IPS-NIHi11 (cell line): ENCODE measurements at regions not wholly inside any gene's neighbourhood (a gene's known extent, or its start where the extent isn't known, plus 50 kb on each side); places are given as distances from the start of the nearest gene placed in this dataset.
"Not testable (repeated sequence)": the region's sequence is repeated elsewhere in the genome, so short reads cannot be mapped to it uniquely, and the experiment has no call there.

Experiments
- DNase-seq: peaks from one replicate; pipeline ENCODE4 v3.0.0; 2012; ENCODE audit warnings: mixed read lengths, low spot score

DNA sequence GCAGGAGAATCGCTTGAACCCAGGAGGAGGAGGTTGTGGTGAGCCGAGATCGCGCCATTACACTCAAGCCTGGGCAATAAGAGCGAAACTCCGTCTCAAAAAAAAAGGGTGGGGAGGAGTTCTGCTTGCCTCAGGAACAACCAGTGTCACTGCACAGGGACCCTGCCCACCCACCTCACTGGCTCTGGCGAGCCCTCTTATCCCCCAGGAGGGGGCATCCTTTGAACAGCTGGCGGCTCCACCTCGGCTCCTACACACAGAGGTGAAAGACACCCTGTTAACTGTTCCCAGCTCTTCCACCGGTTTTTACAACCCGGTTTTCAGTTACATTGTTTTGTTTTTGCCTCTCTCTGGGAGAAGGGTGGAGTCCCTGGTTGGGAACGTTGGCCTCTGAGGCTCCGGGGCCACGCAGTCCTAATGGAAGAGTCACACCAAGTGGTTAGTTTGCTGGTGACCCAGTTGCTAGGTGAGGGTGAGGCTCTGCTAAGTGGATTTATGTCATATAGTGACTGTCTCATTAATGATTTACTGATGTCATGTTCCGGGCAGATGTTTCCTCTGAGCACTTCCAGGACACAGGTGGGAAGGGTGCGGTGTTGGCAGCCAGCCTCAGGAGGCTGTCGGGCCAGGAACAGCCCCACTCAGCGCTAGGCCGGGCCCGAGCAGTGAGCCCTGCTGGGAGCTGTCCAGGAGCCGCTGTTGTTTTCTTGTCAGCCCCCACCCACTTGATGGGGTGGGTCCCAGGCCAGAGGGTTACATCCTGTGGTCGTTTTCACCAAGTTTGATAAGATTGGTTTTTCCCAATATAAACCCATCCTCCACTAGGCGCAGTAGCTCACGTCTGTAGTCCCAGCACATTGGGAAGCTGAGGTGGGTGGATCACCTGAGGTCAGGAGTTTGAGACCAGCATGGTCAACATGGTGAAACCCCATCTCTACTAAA lies 4474.3 kb upstream of the OR11H1 start:
- not testable (repeated sequence) for DNase-seq

DNA sequence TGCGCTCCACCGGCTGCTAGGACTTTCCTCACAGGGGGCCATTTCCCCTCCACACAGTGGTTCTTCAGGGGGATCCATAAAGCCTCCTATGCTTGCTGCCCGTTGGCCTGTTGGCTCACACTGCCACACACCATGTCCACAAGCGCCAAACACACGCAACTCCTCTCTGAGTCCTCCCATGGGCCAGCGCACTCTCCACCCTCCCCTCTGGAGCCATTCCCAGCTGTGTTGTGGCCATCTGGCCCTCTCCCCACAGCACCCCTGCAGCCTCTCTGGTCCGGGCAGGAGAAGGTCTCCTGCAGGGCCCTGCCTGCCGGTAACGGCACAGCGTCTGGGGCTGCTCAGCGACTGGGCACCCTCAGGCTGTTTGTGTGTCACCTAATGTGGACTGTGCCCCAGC lies 4473.3 kb upstream of the OR11H1 start:
- DNase-seq = not testable (repeated sequence)

DNA sequence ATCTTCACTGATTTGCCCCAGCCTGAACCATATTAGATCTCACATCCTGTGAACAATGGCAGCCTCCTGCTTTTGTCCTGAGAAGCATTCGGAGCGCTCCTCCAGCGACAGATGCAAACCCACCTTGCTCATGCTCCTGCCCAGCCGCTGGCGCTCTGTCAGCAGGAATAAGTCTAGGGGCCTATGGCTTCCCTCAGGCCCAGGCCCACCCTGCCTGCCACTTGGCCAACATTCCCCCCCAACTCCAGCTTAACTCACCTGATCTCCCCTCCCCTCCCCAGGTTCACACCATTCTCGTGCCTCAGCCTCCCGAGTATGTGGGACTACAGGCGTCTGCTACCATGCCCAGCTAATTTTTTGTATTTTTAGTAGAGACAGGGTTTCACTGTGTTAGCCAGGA lies 4472.8 kb upstream of the OR11H1 start:
- DNase-seq = not testable (repeated sequence)

DNA sequence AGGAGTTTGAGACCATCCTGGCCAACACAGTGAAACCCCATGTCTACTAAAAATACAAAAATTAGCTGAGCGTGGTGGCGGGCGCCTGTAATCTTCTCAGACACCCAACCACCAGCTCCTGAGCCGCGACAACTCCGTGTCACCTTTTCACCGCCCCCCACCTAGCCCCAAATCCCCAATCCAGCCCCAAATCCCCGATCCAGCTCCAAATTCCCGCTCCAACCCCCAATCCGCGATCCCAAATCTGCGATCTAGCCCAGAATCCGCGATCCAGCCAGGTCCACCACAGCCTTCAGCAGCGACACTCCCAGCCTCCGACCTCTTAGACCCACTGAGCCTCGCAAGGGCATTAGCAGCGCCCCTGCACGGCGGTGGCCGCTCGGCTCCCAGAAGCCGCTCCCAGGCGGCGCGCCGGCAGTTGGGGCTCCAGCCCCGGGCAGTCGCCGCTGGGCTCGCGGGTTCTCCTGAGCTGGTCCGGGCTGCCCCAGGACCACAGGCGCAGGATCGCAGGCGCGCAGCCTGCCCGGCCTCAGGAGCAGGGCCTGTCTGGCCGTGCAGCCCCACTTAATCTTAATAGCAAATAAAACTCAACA lies 4469.9 kb upstream of the OR11H1 start:
- DNase-seq = not testable (repeated sequence)

DNA sequence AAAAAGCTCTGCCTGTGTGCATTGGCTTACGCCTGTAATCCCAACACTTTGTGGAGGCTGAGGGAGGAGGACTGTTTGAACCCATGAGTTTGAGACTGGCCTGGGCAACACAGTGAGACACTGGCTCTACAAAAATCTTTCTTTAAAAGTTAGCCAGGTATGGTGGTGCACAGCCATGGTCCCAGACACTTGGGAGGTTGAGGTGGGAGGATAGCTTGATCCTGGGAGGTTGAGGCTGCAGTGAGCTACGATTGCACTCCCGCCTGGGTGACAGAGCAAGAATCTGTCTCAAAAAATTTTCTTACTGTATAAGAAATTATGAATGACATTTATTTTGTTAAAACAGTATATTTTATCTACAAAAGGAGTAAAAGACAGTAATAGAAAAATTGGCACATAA lies 4468.9 kb upstream of the OR11H1 start:
- not testable (repeated sequence) for DNase-seq

DNA sequence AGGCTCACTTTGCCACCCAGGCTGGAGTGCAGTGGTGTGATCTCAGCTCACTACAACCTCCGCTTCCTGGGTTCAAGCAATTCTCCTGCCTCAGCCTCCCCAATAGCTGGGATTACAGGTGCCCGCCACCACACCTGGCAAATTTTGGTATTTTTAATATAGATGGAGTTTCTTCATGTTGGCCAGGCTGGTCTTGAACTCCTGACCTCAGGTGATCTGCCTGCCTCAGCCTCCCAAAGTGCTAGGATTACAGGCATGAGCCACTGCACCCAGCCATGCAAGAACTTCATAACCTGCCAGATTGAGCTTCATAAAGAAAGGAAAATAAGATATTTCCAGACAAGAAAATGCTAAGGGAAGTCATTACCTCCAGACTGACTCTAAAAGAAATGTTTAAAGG lies 4467.2 kb upstream of the OR11H1 start:
- DNase-seq = not testable (repeated sequence)

DNA sequence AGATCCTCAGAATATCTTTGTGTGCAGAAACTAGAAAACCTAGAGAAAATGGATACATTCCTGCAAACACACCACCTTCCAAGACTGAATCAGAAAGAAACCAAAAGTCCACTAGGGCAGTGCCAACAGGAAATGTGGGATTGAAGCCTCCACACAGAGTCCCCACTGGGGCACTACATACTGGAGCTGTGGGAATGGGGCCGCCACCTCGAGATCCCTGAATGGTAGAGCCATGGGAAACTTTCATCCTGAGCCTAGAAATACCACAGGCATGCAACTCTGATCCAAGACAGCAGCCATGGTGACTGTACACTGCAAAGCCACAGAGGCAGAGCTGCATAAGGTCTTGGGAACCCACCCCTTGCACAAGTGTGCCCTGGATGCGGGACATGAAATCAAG lies 4465.5 kb upstream of the OR11H1 start:
- not testable (repeated sequence) for DNase-seq

DNA sequence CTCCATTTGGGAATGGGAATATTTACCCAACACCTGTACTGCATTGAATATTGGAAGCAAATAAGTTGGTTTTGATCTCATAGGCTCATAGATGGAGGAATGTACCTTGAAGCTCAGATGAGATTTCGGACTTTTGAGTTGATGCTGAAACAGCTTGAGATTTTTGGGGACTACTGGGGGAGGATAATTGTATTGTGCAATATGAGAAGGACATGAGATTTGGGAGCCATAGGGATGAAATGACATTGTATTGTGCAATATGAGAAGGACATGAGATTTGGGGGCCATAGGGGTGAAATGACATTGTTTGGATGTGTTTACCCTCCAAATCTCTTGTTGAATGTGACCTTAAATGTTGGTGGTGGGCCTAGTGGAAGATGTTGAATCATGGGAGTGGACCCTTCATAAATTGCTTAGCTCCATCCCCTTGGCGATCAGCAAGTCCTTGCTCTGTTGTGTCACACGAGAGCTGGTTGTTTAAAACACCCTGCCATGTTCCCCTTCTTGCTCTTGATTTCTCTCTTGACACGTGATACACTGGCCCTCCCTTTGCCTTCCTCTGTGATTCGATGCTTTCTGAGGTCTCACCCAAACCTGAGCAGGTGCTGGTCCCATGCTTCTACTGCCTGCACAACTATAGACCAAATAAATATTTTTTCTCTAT lies 4464.8 kb upstream of the OR11H1 start:
- not testable (repeated sequence) for DNase-seq

DNA sequence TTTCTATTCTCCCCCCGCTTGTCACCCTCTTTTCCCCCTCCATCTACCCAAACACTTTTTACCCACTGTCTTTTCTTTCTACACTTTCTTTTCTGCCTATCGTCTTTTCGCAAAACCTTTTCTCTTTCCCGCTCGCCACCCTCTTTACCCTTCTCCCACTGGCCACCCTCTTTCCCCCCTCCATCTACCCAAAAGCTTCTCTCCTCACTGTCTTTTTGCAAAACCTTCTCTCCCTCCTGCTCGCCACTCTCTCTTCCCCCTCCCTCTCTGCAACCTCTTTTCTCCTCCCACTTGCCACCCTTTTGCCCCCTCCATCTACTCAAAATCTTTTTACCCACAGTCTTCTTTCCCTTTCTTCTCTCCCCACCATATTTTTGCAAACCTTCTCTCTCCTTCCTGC lies 4462.8 kb upstream of the OR11H1 start:
- not testable (repeated sequence) for DNase-seq

DNA sequence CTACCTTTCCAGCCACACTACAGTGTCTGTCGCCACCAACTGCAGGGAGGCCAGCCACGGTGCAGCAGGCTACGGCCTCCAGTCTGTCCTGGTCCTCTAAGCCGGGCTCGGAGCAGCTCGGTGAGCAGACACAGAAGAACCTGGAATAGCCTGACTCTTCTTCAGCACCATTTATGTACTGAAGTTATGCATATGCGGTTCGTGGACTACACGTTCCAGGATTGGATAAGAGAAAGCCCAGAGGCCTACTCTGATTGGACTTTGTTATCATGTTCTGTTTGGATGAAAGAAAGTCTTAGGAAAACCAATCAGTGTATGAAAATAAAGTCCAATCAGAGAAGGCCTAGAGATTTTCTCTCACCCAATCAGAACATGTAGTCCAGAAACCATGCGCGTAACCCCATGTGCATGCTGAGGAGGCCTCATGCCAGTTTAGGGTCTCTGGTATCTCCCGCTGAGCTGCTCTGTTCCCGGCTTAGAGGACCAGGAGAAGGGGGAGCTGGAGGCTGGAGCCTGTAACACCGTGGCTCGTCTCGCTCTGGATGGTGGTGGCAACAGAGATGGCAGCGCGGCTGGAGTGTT lies 4462.0 kb upstream of the OR11H1 start:
- not testable (repeated sequence) for DNase-seq

DNA sequence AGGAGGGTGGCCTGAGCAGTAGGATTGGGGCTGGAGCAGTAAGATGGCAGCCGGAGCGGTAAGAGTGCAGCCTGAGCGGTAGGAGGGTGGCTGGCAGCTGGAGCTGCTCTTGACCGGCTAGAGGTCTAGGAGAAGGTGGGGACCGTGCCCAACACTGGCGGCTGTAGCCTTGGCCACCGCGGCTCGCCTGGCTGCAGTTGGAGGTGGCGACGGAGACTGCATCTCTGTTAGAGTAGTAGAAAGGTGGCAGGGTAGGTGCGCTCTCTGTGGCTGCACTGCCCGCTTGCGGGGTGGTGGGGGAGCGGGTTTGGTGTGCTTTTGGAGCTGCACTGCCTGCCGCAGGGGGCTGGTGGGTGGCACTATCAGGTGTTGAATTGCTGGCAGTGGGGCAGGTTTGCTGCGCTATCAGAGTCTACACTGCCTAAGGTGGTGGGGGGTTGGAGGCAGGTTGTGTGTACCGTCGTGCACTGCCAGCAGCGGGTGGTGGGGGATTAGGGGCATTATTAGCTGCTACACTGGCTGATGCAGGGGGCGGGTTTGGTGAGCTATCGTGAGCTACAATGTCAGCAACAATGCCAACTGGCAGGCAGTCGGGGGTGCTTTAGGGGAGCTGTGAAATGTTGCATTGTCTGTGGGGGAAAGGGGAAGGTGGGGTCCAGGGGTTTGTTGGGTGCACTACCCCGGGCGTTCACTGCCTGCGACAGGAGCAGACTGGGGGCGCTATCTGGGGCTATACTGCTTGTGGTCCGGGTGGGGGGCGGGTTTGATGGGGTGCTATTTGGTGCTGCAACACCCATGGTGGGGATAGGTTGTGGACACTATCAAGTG lies 4461.3 kb upstream of the OR11H1 start:
- peak; percentile 40 for DNase-seq

DNA sequence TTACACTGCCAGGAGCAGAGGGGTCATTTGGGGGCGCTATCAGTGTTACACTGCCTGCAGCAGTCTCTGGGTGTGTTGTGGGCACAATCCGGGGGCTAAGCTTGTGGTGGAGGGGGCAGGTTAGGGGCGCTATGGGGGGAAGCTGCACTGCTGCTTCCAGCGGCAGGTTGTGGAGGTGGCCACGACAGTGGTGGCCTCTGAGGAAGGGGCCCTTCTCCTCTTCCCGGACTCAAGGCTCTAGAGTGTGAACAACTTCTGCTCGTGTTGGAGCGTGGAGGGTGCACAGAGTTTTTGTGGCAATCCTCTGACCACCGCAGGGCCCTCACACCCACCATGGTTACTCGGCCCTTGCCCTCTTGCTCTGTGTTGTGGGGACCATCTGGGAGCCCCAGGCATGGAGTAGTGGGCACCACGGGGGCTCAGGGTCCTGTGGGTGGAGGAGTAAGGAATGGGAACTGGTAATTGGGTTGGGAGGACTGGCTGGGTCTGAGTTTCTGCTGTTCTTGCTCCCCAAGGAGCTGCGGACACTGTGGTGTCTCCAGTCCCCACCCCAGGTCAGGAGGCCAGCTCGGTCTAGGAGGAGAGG lies 4460.6 kb upstream of the OR11H1 start:
- not testable (repeated sequence) for DNase-seq

DNA sequence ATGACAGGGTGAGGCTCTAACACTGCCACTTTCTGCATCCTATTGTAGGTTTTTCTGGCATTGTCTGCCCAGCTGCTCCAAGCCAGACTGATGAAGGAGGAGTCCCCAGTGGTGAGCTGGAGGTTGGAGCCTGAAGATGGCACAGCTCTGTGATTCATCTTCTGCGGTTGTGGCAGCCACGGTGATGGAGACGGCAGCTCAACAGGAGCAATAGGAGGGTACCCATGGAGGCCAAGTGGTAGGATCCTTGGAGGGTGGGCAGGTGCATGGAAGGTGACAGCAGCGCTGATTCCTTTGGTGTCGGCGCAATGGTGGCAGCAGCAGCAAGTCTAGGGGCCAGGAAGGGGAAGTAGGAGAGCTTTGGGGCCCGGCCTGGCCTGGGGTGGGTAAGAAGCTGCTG lies 4460.1 kb upstream of the OR11H1 start:
- DNase-seq = not testable (repeated sequence)

DNA sequence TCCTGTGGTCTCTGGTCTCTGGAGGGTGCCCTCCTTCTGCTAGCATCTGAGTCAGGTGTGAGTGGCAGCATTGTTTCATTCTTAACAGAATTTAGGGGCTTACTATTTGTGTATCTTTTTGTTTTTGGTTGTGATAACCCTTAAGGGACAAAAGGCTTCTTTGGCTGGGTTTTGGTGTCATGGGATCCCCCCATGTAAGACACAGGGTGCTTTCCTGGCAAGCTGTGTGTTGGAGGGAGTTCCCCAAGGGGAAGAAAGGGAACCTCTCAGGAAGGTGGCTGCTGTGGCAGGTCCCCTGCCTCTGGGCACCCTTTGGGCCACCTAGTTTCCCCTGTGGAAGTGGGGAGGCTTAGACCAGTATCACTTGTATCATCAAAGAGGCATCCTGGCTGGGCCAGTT lies 4459.6 kb upstream of the OR11H1 start:
- DNase-seq = not testable (repeated sequence)
